ENCODE measurements at regions not wholly inside any gene's neighbourhood (a gene's known extent, or its start where the extent isn't known, plus 50 kb on each side); places are given as distances from the start of the nearest gene placed in this dataset.

DNA sequence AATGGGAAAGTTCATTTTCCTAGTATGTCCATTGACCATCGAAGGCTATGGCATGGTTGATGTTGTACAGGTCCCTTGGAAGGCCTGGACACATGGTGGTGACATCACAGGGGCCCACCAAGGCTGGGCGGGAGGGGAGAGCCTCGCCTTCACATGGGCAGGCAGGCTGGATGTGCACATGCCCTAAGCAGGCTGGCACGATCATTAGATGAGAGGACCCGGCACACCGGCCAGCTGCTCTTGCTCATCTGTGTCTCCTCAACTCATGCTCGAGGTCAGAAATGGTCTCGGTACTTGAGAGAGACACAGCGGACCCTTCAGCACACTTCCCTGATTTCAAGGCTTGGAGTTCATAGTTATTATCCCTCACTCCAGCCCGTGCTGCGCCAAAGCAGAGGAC is 416.9 kb upstream of the ZFHX3 start:
- no peak for DNase-seq (ENCODE audit: low read depth)
- in situ Hi-C loops (cut with HindIII; ENCODE audit: low sequenced_read_pairs) = no loop called here
- no peak overlapping the region for H3K4me3 ChIP-seq (ENCODE audit: low read depth, low read length)
- TF ChIP-seq CTCF (IDR thresholded peaks at IDR 0.05; ENCODE audit: low read depth, low read length, missing control alignments) = no peak

DNA sequence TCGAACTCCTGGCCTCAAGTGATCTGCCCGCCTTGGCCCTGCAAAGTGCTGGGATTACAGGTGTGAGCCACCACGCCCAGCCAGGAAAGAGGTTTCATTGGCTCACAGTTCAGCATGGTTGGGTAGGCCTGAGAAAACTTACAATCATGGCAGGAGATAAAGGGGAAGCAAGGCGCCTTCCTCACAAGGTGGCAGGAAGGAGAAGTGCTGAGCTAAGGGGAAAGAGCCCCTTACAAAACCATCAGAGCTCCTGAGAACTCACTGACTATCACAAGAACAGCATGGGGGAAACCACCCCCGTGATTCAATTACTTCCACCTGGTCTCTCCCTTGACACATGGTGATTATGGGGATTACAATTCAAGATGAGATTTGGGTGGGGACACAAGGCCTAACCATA is 411.7 kb upstream of the ZFHX3 start:
- TF ChIP-seq CTCF (IDR thresholded peaks at IDR 0.05; ENCODE audit: low read depth, low read length, missing control alignments) = no peak
- DNase-seq (ENCODE audit: low read depth) = no peak
- in situ Hi-C loops (cut with HindIII; ENCODE audit: low sequenced_read_pairs) = no loop called here

GRCh38 chr16:73457851-73458250 is 409.9 kb upstream of the ZFHX3 start:
- no peak overlapping the region for H3K4me3 ChIP-seq (ENCODE audit: low read depth, low read length)
- no peak for TF ChIP-seq CTCF (IDR thresholded peaks at IDR 0.05; ENCODE audit: low read depth, low read length, missing control alignments)
- in situ Hi-C loops (cut with HindIII; ENCODE audit: low sequenced_read_pairs) = no loop called here
- no peak for DNase-seq (ENCODE audit: low read depth)

More for the DNA sequence above, 411.7 kb upstream of the ZFHX3 start:
- no peak overlapping the region for H3K4me3 ChIP-seq (ENCODE audit: low read depth, low read length)

- in situ Hi-C loops (cut with HindIII; ENCODE audit: low sequenced_read_pairs) = no loop called here
- H3K4me3 ChIP-seq (ENCODE audit: low read depth, low read length) = no peak overlapping the region
- no peak for TF ChIP-seq CTCF (IDR thresholded peaks at IDR 0.05; ENCODE audit: low read depth, low read length, missing control alignments)
- DNase-seq (ENCODE audit: low read depth) = no peak
Measured at GRCh38 chr16:73448970-73449369, 401.0 kb upstream of the ZFHX3 start.

- in situ Hi-C loops (cut with HindIII; ENCODE audit: low sequenced_read_pairs) = no loop called here
- H3K4me3 ChIP-seq (ENCODE audit: low read depth, low read length) = no peak overlapping the region
- TF ChIP-seq CTCF (IDR thresholded peaks at IDR 0.05; ENCODE audit: low read depth, low read length, missing control alignments) = no peak
- DNase-seq (ENCODE audit: low read depth) = no peak
Measured at GRCh38 chr16:73447846-73448245, 399.9 kb upstream of the ZFHX3 start.

GRCh38 chr16:73434621-73435020 is 386.7 kb upstream of the ZFHX3 start:
- no peak for TF ChIP-seq CTCF (IDR thresholded peaks at IDR 0.05; ENCODE audit: low read depth, low read length, missing control alignments)
- in situ Hi-C loops (cut with HindIII; ENCODE audit: low sequenced_read_pairs) = no loop called here
- H3K4me3 ChIP-seq (ENCODE audit: low read depth, low read length) = no peak overlapping the region
- no peak for DNase-seq (ENCODE audit: low read depth)

Data from astrocyte of the cerebellum (primary cell).